Endodermal cell (in vitro differentiated cells): ENCODE measurements at regions not wholly inside any gene's neighbourhood (a gene's known extent, or its start where the extent isn't known, plus 50 kb on each side); places are given as distances from the start of the nearest gene placed in this dataset.
A peak's percentile ranks its signal among the peaks of the same experiment; 100 is the strongest.

Experiments
- DNase-seq: peaks from one replicate; pipeline ENCODE4 v3.0.0-alpha.2; 2017
- H3K27ac ChIP-seq: 2 replicates; pipeline ENCODE4 v1.5.1; 2013; ENCODE audit warnings: mild to moderate bottlenecking, low read depth, low read length, moderate library complexity
- H3K27me3 ChIP-seq: 2 replicates; pipeline ENCODE4 v1.6.1; 2013; ENCODE audit warnings: mild to moderate bottlenecking, low read length, moderate library complexity; ENCODE audit not compliant: insufficient read depth, control insufficient read depth, poor library complexity, severe bottlenecking
- H3K36me3 ChIP-seq: 2 replicates; pipeline ENCODE4 v1.7.0; 2013; ENCODE audit warnings: mild to moderate bottlenecking, low read length, moderate library complexity; ENCODE audit not compliant: control insufficient read depth, insufficient read depth
- H3K4me1 ChIP-seq: one replicate; pipeline ENCODE4 v1.7.0; 2013; ENCODE audit warnings: low read length; ENCODE audit not compliant: control insufficient read depth, insufficient read depth
- H3K4me3 ChIP-seq: 2 replicates; pipeline ENCODE4 v1.5.1; 2013; ENCODE audit warnings: mild to moderate bottlenecking, low read length, moderate library complexity
- H3K9ac ChIP-seq: 2 replicates; pipeline ENCODE4 v1.6.1; 2013; ENCODE audit warnings: mild to moderate bottlenecking, low read length, moderate library complexity; ENCODE audit not compliant: poor library complexity, severe bottlenecking; ENCODE audit errors: extremely low read depth
- H3K9me3 ChIP-seq: 2 replicates; pipeline ENCODE4 v1.6.1; 2013; ENCODE audit warnings: mild to moderate bottlenecking, low read length, moderate library complexity; ENCODE audit not compliant: control insufficient read depth
- H3K27ac Mint-ChIP-seq: 2 replicates; pipeline ENCODE4 v1.8.0; 2020; ENCODE audit warnings: mixed read lengths
- H3K27me3 Mint-ChIP-seq: 2 replicates; pipeline ENCODE4 v1.8.0; 2021; ENCODE audit warnings: mild to moderate bottlenecking, mixed read lengths; ENCODE audit not compliant: insufficient read depth
- H3K36me3 Mint-ChIP-seq: 2 replicates; pipeline ENCODE4 v1.8.0; 2020; ENCODE audit warnings: low read depth, mixed read lengths
- H3K4me1 Mint-ChIP-seq: 2 replicates; pipeline ENCODE4 v1.8.0; 2020; ENCODE audit warnings: mixed read lengths
- H3K4me3 Mint-ChIP-seq: 2 replicates; pipeline ENCODE4 v1.8.0; 2020; ENCODE audit warnings: mild to moderate bottlenecking, moderate library complexity, mixed read lengths
- H3K9me3 Mint-ChIP-seq: 2 replicates; pipeline ENCODE4 v1.8.0; 2020; ENCODE audit warnings: mild to moderate bottlenecking, mixed read lengths
- CTCF ChIP-seq: fragments of 200-600 bp; sonication (generic); conservative IDR thresholded peaks from 2 replicates; pipeline ENCODE4 v1.5.0; 2021; ENCODE audit warnings: antibody characterized with exemption, mild to moderate bottlenecking
- WGBS, 2 experiments: methylation state at CpG; one replicate each; pipeline versions ENCODE4 v1.1.5 to v1.1.7; 2013; ENCODE audit warnings: missing lambda C conversion rate in 2 of 2, mixed read lengths in 1 of 2; ENCODE audit not compliant: insufficient coverage in 1 of 2, insufficient read length in 1 of 2; 5-methylcytosine and 5-hydroxymethylcytosine counted together

- Histone ChIP-seq H3K36me3 (no peaks in the 10 kb centered on the region), H3K4me1 (no peaks in the 10 kb centered on the region), H3K9me3 (no peaks in the 10 kb centered on the region), H3K27ac (no peak overlapping the region), H3K9ac (no peak overlapping the region), H3K4me3 (no peak overlapping the region), H3K27me3 (no peaks in the 10 kb centered on the region)
- DNase-seq, result no peak
- peaks cover 2% of the 10 kb centered on the region for H3K4me1 Mint-ChIP-seq
- no peak for TF ChIP-seq CTCF
- H3K4me3 Mint-ChIP-seq, result no peak overlapping the region
- H3K36me3 Mint-ChIP-seq, result no peaks in the 10 kb centered on the region
- no peaks in the 10 kb centered on the region for H3K9me3 Mint-ChIP-seq
- H3K27ac Mint-ChIP-seq, result no peak overlapping the region
- WGBS, 2 experiments, result 100% methylated on average over 1 to 3 of the region's 4 CpGs
- H3K27me3 Mint-ChIP-seq, result no peaks in the 10 kb centered on the region
Observed at GRCh38 chr11:60592601-60593000, 77.4 kb downstream of the MS4A13 start.

GRCh38 chr11:60594998-60595642 lies 79.9 kb downstream of the MS4A13 start:
- H3K4me1 ChIP-seq, result no peaks in the 10 kb centered on the region
- no peaks in the 10 kb centered on the region for H3K36me3 Mint-ChIP-seq
- no peak overlapping the region for H3K4me3 ChIP-seq
- H3K27me3 Mint-ChIP-seq, result no peaks in the 10 kb centered on the region
- H3K36me3 ChIP-seq, result no peaks in the 10 kb centered on the region
- H3K4me1 Mint-ChIP-seq, result no peaks in the 10 kb centered on the region
- no peak overlapping the region for H3K4me3 Mint-ChIP-seq
- no peak for TF ChIP-seq CTCF
- H3K9me3 Mint-ChIP-seq, result peaks cover 2% of the 10 kb centered on the region
- 94 to 100% methylated on average over 2 to 4 of the region's 4 CpGs for WGBS, 2 experiments
- DNase-seq, result peak; percentile 37
- no peak overlapping the region for H3K27ac ChIP-seq
- no peaks in the 10 kb centered on the region for H3K27me3 ChIP-seq
- H3K27ac Mint-ChIP-seq, result no peak overlapping the region
- H3K9me3 ChIP-seq, result no peaks in the 10 kb centered on the region
- no peak overlapping the region for H3K9ac ChIP-seq

- H3K9me3 Mint-ChIP-seq, result no peaks in the 10 kb centered on the region
- no peaks in the 10 kb centered on the region for H3K27me3 Mint-ChIP-seq
- no peak for DNase-seq
- no peaks in the 10 kb centered on the region for H3K27me3 ChIP-seq
- H3K27ac ChIP-seq, result no peak overlapping the region
- peak; percentile 66 for TF ChIP-seq CTCF
- no peak overlapping the region for H3K27ac Mint-ChIP-seq
- no peak overlapping the region for H3K4me3 Mint-ChIP-seq
- no peaks in the 10 kb centered on the region for H3K36me3 Mint-ChIP-seq
- H3K4me1 ChIP-seq, result no peaks in the 10 kb centered on the region
- WGBS, 2 experiments, result 96% methylated on average over 2 to 3 of the region's 3 CpGs
- no peak overlapping the region for H3K4me3 ChIP-seq
- H3K36me3 ChIP-seq, result no peaks in the 10 kb centered on the region
- no peak overlapping the region for H3K9ac ChIP-seq
- H3K4me1 Mint-ChIP-seq, result no peaks in the 10 kb centered on the region
- no peaks in the 10 kb centered on the region for H3K9me3 ChIP-seq
Observed at GRCh38 chr11:60607483-60607882, 91.9 kb upstream of the MS4A8 start.
